Transverse colon (tissue), 4 donors: ENCODE measurements at regions not wholly inside any gene's neighbourhood (a gene's known extent, or its start where the extent isn't known, plus 50 kb on each side); places are given as distances from the start of the nearest gene placed in this dataset.

ENCODE experiments used
- POLR2A ChIP-seq: fragments of 450-650 bp; IDR thresholded peaks from one replicate; pipeline ENCODE4 v1.6.1; 2016; ENCODE audit warnings: antibody characterized with exemption, mild to moderate bottlenecking, moderate library complexity
- POLR2AphosphoS5 ChIP-seq, 3 donors: sonication (generic); formaldehyde crosslinking; IDR thresholded peaks; one replicate each; pipeline ENCODE4 v1.6.1; 2016; ENCODE audit warnings: antibody characterized with exemption in 3 of 3
- TF ChIP-seq, protein P1 (sequence below), 5 experiments: fragments of 200-600 bp in 3 of 5; fragments of 450-650 bp in 2 of 5; sonication (generic) in 3 of 5; IDR thresholded peaks; 1 replicate in 2 of 5; 2 replicates in 3 of 5; pipeline ENCODE4 v1.5.1; 2016 to 2017; ENCODE audit warnings: antibody characterized with exemption in 5 of 5, inconsistent platforms in 3 of 5, mild to moderate bottlenecking in 2 of 5, moderate library complexity in 1 of 5

DNA sequence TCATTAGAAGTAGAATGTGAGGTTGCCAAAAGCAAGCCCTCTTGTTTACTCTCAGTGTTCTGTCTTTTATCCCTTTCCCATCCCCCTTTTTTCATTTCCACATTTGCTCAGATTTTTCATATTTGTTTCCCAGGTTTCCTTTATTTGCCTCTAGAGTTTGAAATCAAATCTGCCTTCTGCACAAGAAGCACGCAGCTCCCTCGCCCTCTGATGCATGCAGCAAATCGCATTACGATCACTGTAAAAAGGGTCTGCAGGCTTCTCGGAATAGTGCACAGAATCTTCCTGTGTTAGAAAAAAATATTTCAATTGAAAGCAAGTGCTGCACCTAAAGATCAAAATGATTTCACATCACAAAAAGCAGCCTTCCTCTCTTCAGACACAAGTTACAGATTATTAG, 129.0 kb downstream of the GPAM start:
- TF ChIP-seq, protein P1, sequence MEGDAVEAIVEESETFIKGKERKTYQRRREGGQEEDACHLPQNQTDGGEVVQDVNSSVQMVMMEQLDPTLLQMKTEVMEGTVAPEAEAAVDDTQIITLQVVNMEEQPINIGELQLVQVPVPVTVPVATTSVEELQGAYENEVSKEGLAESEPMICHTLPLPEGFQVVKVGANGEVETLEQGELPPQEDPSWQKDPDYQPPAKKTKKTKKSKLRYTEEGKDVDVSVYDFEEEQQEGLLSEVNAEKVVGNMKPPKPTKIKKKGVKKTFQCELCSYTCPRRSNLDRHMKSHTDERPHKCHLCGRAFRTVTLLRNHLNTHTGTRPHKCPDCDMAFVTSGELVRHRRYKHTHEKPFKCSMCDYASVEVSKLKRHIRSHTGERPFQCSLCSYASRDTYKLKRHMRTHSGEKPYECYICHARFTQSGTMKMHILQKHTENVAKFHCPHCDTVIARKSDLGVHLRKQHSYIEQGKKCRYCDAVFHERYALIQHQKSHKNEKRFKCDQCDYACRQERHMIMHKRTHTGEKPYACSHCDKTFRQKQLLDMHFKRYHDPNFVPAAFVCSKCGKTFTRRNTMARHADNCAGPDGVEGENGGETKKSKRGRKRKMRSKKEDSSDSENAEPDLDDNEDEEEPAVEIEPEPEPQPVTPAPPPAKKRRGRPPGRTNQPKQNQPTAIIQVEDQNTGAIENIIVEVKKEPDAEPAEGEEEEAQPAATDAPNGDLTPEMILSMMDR (IDR thresholded peaks at IDR 0.05) = no peak
- no peak for TF ChIP-seq POLR2A
- TF ChIP-seq POLR2AphosphoS5 (IDR thresholded peaks at IDR 0.05) = no peak
